ENCODE measurements at regions not wholly inside any gene's neighbourhood (a gene's known extent, or its start where the extent isn't known, plus 50 kb on each side); places are given as distances from the start of the nearest gene placed in this dataset.

GRCh38 chr3:22495791-22496190 lies 707.3 kb upstream of the UBE2E2 start:
- DNase-seq = no peak

GRCh38 chr3:22496641-22497040 lies 706.5 kb upstream of the UBE2E2 start:
- DNase-seq = no peak

- no peak for DNase-seq
Measured at GRCh38 chr3:22506871-22507270, 696.3 kb upstream of the UBE2E2 start.

- no peak for DNase-seq
Measured at GRCh38 chr3:22507709-22508108, 695.4 kb upstream of the UBE2E2 start.

- DNase-seq = no peak
Measured at GRCh38 chr3:22523925-22524324, 679.2 kb upstream of the UBE2E2 start.

- DNase-seq = peak; percentile 33
Measured at GRCh38 chr3:22526266-22526837, 676.8 kb upstream of the UBE2E2 start.

GRCh38 chr3:22536541-22536940 lies 666.6 kb upstream of the UBE2E2 start:
- DNase-seq = peak; percentile 53

GRCh38 chr3:22537560-22537959 lies 665.6 kb upstream of the UBE2E2 start:
- DNase-seq = no peak

- peak; percentile 43 for DNase-seq
Measured at GRCh38 chr3:22542311-22542710, 660.8 kb upstream of the UBE2E2 start.

GRCh38 chr3:22555753-22556435 lies 647.2 kb upstream of the UBE2E2 start:
- peak; percentile 86 for DNase-seq

- no peak for DNase-seq
Measured at GRCh38 chr3:22565393-22565792, 637.7 kb upstream of the UBE2E2 start.

- no peak for DNase-seq
Measured at GRCh38 chr3:22568285-22568684, 634.8 kb upstream of the UBE2E2 start.

GRCh38 chr3:22569570-22569969 lies 633.6 kb upstream of the UBE2E2 start:
- no peak for DNase-seq

GRCh38 chr3:22581007-22581406 lies 622.1 kb upstream of the UBE2E2 start:
- DNase-seq = no peak

GRCh38 chr3:22582266-22582665 lies 620.9 kb upstream of the UBE2E2 start:
- no peak for DNase-seq

GRCh38 chr3:22585504-22585903 lies 617.6 kb upstream of the UBE2E2 start:
- peak; percentile 92 for DNase-seq

GRCh38 chr3:22585911-22586310 lies 617.2 kb upstream of the UBE2E2 start:
- peak; percentile 32 for DNase-seq

GRCh38 chr3:22587446-22587845 lies 615.7 kb upstream of the UBE2E2 start:
- DNase-seq = no peak

- no peak for DNase-seq
Measured at GRCh38 chr3:22593638-22594037, 609.5 kb upstream of the UBE2E2 start.

GRCh38 chr3:22594990-22595389 lies 608.1 kb upstream of the UBE2E2 start:
- no peak for DNase-seq

GRCh38 chr3:22606461-22606860 lies 596.7 kb upstream of the UBE2E2 start:
- DNase-seq = no peak

- DNase-seq = no peak
Measured at GRCh38 chr3:22606938-22607337, 596.2 kb upstream of the UBE2E2 start.

GRCh38 chr3:22608093-22608492 lies 595.0 kb upstream of the UBE2E2 start:
- no peak for DNase-seq

- no peak for DNase-seq
Measured at GRCh38 chr3:22608721-22609120, 594.4 kb upstream of the UBE2E2 start.

GRCh38 chr3:22609139-22609538 lies 594.0 kb upstream of the UBE2E2 start:
- DNase-seq = no peak
